GM21619 (cell line): ENCODE measurements at regions not wholly inside any gene's neighbourhood (a gene's known extent, or its start where the extent isn't known, plus 50 kb on each side); places are given as distances from the start of the nearest gene placed in this dataset.

Source experiments
- ATAC-seq: cut with Tn5 transposase; IDR thresholded peaks from one replicate; pipeline ENCODE4 v1.9.1; 2021; ENCODE audit not compliant: unreplicated experiment

DNA sequence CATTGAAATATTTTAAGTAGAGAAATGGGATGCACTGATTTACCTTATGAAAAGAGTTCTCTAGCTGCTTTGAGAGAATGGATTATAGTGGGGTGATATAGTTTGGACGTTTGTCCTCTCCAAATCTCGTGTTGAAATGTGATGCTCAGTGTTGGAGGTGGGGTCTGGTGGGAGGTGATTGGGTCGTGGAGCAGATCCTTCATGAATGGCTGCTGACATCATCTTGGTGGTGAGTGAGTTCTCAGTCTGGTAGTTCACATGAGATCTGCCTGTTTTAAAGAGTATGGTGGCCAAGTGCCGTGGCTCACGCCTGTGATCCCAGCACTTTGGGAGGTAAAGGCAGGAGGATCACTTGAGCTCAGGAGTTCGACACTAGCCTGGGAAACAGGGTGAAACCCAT is 58.7 kb upstream of the SH3RF3 start:
- ATAC-seq, result no peak

DNA sequence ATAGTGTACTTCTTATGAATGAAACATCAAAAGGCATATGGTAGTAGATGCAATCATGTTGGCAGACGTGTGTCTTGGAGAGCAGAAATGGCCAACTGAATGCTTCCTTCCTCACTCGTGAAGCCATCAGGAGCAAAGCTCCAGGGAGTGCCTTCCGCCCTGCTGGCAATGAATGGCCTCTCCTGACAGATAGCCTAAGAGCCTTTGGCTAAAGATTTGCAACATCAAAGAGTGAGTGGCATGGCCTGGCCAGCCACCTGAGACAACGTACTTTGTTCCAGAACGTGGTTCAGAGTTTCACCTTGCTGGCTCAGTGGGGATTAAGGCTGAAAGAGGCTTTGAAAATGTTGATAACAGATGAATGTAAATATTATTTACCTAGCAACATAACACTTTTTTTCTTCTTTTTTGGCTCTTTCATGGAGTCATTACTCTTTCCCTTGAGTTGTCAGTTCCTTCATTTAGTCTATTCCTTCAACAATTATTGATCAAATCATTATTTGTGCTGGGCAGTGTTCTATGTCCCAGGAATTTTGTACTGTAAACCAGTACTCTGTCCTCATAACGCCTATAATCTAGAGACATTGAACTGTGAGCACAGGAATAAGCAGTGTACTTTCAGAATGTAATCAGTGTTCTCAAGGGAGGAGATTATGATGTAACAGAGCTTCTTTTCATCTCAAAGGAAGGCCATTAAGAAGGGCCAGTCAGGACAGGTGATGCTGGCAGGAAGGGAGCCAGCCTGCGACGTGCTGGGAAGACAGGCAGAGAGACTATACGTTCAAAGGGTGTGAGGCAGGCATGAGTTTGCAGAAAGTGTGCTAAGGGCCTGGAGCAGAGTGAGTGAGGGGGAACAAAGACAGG is 59.4 kb upstream of the SH3RF3 start:
- no peak for ATAC-seq

DNA sequence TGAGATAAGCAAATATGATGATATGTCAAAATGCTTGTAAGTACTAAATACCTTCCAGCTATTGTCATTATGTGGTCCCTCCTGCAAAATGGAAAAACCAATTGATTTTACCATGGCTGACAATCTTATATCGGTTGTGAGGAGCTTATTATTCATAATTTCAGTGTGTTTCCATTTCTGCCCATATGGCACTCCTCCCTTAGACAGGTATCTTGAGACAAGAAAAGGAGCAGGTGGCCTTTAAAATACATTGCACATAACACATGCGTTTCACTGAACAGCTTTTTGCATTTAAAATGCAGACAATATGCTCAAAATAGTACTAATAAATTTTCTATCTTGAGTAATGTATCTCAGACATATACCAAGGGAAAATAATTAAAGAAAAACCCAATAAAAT is 60.2 kb upstream of the SH3RF3 start:
- ATAC-seq, result no peak

DNA sequence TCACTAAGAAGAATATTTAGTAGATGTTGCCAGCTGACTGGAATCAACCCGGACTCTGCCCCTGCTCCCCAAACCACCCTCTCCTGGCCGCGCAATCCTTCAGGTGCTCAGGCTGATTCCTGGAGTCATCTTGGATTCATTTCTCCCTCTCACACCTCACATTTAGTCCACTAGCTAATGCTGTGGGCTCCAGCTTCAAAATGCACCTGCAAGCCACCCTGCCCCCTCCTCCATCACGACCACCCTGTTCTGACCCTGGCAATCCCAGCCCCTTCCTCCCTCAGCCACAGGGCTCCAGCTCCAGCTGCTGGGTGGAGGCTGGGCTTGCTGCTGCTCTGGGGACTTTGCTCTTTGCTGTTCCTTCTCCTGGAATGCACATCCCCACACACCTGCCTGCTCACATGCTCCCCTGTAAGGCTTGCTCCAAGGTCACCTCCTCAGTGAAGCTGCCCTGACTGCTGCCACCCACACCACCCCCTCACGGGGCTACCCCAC is 61.3 kb upstream of the SH3RF3 start:
- ATAC-seq, result no peak

DNA sequence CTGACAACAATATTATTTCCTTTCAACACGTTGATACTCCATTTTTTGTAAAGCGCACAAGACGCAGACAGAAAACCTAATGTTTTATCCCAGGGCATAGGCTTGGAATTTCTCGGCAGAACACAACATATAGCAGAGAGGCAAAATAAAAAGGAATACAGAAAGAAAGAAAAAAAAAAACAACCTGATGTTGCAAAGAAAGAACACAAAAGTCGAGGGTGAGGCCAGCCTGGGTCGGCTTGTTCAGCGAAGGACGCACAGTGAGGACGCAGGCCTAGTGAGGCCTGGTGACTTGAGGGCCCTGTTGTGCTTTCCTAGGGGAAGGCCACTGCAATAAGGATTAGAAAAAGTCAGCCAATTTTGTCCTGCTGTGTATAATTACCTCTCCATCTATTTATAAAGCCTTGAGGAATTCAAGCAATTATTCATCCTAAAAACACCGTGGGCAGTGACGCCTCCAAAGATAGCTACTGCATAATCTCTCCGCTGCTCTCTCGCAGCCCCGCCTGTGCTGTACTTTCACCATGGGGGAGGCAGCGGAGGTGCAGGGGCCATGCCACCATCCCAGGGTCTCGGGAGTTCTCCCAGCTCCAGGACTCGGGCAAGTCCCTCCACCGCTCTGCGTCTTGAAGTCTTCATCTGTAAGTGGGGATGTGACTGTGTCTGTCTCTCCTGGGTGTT is 61.9 kb upstream of the SH3RF3 start:
- no peak for ATAC-seq

DNA sequence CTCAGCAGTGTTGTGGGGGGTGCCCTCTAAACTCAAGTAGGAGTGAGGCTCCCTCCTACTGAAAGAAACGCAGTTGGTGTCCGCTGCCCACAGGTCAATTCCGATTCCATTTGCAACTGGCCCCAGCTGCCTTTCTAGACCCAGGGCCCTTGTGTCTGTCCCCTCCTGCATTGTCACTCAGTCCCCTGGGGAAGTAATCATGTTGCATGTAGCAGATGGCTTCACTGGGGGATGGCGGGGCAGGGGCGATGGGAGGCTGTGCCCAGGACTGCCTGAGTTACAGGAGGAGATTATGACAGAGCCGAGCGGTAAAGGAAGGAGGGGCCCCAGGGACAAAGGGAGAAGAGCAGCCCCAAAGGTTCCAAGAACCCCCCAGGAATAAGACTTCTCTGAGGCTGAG is 62.5 kb upstream of the SH3RF3 start:
- ATAC-seq, result no peak

DNA sequence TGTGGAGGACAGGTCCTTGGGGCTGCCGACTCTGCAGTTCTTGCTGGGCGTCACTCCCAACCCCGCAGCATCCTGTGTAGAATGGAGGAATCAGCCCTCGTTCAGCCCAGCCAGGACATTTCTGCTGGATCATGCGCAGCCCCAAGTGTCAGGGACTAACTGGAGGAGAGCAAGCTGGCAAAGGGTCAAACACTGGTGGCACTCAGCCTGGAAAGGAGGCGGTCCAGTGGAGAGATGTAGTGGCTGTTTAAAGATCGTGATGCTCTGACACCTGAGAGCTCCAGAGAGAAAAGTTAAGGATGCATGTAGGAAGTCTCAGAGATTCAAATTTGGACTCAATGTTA is 63.6 kb upstream of the SH3RF3 start:
- no peak for ATAC-seq

DNA sequence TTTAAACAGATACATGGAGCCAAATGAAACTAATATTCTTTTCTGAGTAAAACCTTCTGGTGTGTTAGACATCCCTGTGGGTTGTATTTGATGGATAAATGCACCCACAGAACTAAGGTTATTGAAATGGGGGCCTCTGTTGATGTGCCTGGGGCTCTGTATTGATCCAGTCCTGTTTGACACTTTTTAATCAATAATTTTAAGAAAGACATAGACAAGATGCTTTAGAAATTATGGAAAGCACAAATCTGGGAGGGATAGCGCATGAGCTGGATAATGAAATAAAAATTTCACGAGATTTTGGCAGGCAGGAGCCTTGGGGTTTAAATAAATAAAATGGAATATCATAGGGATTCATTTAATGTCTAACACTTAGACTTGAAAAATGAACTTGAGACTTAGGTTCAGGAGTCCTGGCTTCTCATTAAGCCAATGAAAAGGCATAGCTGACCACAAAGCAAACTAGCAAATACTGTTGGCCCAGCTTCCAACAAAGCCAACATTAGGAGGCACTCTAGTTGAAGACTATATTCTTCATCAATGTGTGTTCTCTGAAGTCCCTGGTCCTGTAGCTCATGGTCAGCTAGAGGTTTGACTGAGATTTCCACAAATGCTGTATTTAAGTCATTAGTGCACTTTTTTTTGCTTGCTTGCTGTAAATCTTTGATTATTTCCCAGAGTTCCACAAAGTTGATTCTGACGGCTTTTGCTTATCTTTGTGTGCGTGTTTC is 64.2 kb upstream of the SH3RF3 start:
- ATAC-seq, result no peak

DNA sequence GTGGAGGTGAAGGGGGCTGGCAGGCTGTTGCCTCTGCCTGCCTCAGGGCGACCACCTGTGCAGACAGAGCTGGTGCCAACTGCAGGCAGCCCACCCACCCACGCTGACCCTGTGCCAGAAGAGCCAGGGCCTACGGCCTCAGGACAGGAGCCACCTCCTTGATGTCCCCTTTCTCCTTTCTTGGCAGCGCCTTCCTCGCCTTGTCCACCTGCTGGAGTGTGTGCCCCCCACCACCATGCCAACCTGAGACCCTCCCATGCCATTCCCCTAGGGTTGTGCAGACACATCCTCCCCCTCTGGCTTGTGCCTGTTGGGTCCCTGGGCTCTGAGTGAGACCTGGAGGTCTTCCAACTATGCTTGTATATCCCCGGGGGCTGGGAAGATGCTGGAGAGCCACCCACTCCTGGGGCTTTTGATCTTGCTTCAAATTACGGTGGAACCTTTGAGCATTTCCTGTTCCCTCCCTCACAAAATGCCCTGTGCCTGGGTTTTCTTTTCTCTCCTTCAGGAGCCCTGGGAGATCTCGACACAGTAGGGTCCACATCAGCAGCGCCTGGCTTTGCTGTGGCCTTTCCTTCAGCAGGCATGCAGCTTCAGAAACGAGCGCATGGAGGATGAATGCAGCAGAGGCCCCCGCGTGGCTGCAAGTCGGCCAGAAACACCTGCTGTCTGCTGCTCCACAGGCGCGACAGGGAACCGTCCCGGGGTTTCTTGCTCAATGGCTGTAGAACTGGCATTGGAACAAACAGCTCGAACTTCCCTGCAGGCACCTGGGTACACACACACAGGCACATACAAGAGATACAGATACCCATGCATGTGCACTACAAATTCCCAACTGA is 65.9 kb upstream of the SH3RF3 start:
- no peak for ATAC-seq

DNA sequence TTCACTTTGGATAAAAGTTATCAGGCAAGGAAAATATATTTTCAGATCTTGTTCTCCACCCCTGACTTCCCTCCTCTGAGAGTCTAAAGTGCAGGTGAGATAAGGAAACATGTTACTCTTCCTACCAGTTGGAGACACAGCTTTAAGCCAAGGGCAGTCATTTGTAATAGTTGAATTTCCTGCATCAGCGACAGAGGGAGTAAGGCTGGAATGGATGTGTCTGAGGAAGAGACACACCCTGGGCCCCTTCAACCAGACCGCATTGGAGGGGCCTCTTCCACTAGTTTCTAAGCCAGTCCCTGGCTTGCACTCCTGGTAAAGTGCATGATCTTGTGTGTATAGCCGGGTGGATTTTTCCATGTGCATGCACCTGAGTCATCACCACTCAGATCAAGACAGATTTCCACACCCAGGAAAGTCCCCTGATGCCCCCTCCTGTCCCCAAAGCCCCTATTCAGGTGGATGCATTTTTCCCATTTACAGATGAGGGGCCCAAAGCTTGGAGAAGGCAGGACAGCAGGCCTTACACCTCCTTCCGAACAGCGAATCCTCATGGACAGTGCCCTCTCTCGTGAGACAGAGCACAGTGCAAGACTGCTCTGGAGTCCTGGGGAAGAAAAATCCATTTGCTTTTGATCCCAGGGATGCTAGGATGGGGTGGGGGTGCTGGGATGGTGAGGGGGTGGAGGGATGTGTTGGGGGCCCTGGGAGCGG is 66.7 kb upstream of the SH3RF3 start:
- no peak for ATAC-seq

DNA sequence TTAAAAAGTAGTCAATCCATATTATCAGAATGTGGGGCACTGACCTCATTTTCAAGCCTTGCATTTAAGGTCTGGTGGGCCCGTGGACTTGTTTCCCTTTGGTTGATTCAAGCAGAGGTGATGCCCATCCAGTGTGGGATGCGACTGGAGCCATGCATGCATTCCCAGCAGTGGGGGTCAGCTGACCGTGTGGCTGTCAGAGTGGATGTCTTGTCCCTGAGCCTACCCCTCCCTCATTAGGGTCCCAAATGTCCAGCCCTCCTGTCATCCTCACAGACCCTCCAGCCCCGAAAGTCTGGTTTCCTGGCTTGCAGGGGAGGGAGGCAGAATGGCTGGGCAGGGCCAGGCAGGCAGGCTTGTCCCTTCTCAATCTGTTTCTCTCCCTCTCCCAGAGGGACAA is 67.3 kb upstream of the SH3RF3 start:
- no peak for ATAC-seq

DNA sequence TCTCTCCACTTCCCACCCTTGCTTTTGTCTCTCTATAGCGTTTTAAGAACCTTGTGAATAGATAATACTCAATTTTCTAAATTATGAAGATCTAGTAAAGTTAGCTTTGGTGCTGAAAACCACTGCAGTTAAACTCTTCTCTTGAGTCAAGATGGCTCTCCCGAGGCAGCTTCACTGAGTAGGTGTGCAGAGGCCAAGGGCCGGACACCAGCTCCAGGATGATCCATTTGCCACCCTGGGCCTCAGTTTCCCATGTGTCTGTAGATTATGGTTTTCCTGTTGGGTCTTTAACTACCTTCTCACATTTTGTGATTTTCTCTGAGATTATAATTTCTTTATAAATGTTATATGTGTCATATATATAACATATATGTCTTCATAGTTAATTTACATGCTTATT is 68.5 kb upstream of the SH3RF3 start:
- no peak for ATAC-seq

DNA sequence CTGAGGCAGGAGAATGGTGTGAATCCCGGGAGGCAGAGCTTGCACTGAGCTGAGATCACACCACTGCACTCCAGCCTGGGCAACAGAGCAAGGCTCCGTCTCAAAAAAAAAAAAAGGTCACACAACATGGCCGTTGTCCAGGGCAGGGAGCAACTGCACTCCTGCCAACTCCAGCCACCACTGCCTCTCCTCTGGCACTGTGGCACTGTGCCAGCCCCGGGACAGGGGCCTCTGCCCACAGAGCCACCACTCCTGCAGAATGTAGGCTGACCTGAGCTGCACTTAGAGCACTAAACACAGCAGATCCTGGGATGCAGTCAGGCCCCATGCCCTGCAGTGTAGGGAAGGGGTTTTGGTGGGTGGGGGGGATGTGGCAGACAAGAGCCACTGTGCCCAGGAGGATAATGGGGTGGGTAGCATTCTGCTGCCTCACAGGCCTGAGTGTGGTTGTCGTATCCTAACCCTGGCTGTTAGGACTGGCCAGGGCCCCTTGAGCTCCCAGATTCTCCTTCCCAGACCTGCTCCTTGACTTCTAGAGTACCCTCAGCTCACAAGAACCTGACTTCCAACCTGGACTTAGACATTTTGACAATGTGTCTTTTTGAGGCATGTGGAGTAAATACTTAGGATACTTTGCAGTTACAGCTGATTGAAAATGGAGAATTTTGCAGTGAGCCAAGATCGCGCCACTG is 69.4 kb upstream of the SH3RF3 start:
- no peak for ATAC-seq

DNA sequence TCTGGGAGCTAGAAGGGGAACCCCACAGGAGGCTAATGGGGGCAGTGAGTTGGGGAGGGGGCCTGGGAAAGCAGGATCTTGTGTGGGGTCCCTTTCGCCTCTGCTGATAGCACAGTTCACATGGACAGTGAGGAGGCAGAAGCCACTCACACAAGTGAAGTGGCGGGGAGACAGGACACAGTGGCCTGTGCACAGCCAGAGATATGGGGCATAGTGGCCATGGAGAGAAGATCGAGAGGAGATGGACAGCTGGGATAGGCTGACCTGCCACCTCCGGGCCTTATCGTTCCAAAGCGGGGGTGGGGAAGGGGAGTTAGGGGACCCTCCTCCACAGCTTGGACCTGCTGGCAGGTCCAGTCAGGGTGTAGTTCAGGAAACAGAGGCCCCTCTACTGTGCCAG is 69.8 kb upstream of the EDAR start:
- no peak for ATAC-seq

DNA sequence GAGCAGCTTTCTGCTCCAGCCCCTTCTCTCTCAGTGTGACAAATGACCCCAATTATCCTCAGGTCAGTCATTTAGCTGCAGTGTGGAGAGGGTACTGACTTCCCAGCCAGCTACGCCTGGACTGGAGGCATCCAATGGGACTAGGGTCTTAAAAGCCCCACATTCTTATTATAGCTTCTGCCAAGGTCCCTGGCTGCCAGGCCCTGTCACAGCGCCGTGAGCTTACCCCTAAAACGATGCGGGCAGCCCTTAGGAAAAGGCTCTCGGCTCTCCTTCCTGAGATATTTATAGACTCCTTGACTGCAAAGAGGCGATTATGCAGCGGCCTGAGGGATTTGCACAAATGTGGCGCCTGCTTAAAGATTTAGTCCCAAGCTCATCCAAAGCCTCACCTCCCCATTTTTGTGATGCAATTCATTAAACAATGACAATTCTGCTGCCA is 69.2 kb upstream of the EDAR start:
- ATAC-seq, result no peak

DNA sequence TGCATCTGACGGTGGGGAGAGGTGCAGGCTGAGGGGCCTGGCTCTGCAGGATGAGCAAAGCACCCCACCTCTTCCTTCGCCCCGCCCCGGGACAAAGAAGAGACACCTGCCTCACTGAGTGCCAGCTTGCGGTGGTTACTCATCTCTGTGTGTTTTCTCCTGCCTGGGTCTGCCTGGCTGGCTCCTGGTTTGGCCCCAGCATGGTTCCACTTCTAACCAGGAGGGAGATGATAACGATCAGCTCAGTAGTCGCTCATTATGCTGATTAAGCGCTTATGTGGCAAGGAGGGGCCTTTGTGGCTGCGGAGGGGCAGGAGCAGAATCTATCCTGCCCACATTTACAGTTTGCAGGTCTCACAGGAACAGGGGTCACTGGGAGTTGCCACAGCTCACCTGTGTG is 68.7 kb upstream of the EDAR start:
- ATAC-seq, result no peak

DNA sequence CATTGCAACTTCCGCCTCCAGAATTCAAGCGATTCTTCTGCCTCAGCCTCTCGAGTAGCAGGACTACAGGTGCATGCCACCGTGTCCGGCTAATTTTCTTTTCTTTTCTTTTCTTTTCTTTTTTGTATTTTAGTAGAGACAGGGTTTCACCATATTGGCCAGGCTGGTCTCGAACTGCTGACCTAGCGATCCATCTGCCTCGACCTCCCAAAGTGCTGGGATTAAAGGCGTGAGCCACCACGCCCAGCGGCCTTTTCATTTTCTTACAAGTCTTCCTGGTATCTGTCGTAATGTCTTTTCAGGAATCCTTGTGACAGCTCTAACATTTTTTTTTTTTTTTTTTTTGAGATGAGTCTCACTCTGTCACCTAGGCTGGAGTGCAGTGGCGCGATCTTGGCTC is 66.4 kb upstream of the EDAR start:
- ATAC-seq, result no peak

DNA sequence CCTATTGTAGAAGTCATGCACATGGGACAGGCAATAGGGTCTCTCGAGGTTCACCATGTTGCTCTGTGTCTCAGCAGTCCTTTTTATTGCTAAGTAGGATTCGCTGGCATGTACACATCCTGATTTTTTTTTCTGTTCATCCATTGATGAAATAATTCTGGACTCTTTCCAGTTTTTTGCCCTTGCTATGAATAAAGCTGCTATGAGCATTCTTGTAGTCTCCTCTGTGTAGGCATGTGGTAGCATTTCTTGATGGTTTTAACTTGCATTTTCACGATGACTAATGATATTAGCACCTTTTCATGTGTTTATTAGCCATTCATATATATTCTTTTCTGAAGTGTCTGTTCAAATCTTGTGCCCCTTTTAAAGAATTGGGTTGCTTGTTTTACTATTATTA is 65.8 kb upstream of the EDAR start:
- ATAC-seq, result no peak

DNA sequence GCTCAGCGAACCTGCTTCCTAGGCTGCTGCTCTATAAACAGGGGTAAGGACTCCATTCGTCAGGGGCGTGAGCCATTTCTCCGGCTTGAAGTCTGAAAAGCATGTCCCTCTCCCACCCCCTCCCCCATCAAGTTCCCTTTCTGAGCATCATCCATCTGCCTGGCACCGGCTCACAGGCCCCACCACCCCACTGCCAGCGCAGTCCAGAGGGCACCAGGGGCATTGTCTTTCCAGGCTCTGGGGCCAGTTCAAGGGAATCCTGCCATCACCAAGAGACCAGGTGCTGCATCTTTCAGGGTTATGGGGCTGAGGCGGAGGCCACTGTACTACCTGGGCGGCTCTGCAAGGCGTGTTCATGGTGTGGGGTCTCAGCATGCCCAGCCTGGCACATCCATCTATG is 64.7 kb upstream of the EDAR start:
- no peak for ATAC-seq

DNA sequence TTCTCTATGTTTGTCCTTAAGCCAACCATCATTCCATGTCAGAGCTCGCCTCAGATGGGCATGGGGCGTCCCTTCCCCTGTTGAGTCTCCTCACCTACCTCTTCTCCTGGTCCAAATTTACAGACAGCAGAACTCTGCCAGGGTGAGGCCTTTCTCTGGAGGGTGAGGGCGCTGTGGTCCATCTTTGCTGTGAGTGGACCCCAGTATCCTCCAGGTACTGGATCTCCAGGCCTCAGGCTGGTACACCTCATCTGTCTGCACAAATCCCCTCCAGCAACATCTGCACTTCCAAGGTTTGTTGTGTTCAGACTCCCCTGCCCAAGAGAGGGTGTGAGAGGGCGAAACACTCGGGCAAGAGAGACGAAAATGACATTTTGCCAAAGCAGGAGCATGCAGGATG is 63.9 kb upstream of the EDAR start:
- no peak for ATAC-seq
